Upper lobe of left lung (tissue), 4 donors: ENCODE measurements at regions not wholly inside any gene's neighbourhood (a gene's known extent, or its start where the extent isn't known, plus 50 kb on each side); places are given as distances from the start of the nearest gene placed in this dataset.

ENCODE experiments used
- POLR2A ChIP-seq, 4 donors: fragments of 450-650 bp; IDR thresholded peaks; one replicate each; pipeline ENCODE4 v1.5.1; 2016 to 2017; ENCODE audit warnings: antibody characterized with exemption in 4 of 4, mild to moderate bottlenecking in 2 of 4
- POLR2AphosphoS5 ChIP-seq, 2 donors: sonication (generic); formaldehyde crosslinking; IDR thresholded peaks; one replicate each; pipeline ENCODE4 v1.5.1; 2017; ENCODE audit warnings: antibody characterized with exemption in 2 of 2
- TF ChIP-seq, protein P1 (sequence below), 6 experiments: fragments of 450-650 bp in 4 of 6; fragments of 200-600 bp in 2 of 6; sonication (generic) in 2 of 6; IDR thresholded peaks; one replicate each; pipeline ENCODE4 v1.5.1; 2016 to 2019; ENCODE audit warnings: antibody characterized with exemption in 6 of 6

DNA sequence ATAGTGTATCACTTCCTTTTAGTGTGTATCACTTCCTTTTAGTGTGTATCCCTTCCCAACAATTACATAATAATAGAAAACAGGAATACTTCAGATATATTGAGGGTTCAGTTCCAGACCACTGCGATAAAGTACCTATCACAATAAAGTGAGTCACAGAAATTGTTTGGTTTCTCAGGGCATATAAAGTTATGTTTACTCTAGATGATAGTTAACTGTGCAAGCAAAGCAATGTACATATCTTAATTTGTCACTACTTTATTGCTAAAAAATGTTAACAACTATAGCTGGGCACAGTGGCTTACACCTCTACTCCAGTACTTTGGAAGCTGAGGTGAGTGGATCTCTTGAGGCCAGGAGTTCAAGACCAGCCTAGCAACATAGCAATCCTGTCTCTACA lies 938.4 kb downstream of the CCSER2 start:
- TF ChIP-seq, protein P1, sequence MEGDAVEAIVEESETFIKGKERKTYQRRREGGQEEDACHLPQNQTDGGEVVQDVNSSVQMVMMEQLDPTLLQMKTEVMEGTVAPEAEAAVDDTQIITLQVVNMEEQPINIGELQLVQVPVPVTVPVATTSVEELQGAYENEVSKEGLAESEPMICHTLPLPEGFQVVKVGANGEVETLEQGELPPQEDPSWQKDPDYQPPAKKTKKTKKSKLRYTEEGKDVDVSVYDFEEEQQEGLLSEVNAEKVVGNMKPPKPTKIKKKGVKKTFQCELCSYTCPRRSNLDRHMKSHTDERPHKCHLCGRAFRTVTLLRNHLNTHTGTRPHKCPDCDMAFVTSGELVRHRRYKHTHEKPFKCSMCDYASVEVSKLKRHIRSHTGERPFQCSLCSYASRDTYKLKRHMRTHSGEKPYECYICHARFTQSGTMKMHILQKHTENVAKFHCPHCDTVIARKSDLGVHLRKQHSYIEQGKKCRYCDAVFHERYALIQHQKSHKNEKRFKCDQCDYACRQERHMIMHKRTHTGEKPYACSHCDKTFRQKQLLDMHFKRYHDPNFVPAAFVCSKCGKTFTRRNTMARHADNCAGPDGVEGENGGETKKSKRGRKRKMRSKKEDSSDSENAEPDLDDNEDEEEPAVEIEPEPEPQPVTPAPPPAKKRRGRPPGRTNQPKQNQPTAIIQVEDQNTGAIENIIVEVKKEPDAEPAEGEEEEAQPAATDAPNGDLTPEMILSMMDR (IDR thresholded peaks at IDR 0.05) = no peak
- TF ChIP-seq POLR2AphosphoS5 (IDR thresholded peaks at IDR 0.05) (no peak), POLR2A (IDR thresholded peaks at IDR 0.05) (no peak)
